Activated CD8-positive, alpha-beta memory T cell treated with anti-CD3 and anti-CD28 coated beads, Interleukin-2, amount 10 ng/mL, durations not matched to agents 7 days and 5 days (primary cell): ENCODE measurements at regions not wholly inside any gene's neighbourhood (a gene's known extent, or its start where the extent isn't known, plus 50 kb on each side); places are given as distances from the start of the nearest gene placed in this dataset.

Source experiments
- ATAC-seq: fragments of 150-1000 bp; cut with Tn5 transposase; one replicate; pipeline ENCODE4 v1.10.0; 2021; ENCODE audit warnings: moderate library complexity
- CTCF ChIA-PET: fragments of 350-600 bp; sonication (Branson Sonifier 250); formaldehyde crosslinking; loops from one replicate; lab custom pipeline; 2021; ENCODE audit warnings: antibody characterized with exemption; lab: Charles Lee
- DNase-seq: peaks from one replicate; pipeline ENCODE4 v3.0.0-alpha.2; 2020
- H3K27ac Mint-ChIP-seq: one replicate; pipeline ENCODE4 v1.8.0; 2021; ENCODE audit warnings: mild to moderate bottlenecking, mixed read lengths
- H3K27me3 Mint-ChIP-seq: one replicate; pipeline ENCODE4 v1.8.0; 2021; ENCODE audit warnings: mixed read lengths
- H3K36me3 Mint-ChIP-seq: one replicate; pipeline ENCODE4 v1.8.0; 2021; ENCODE audit warnings: mild to moderate bottlenecking, mixed read lengths
- H3K4me1 Mint-ChIP-seq: one replicate; pipeline ENCODE4 v1.8.0; 2021; ENCODE audit warnings: mixed read lengths
- H3K4me3 Mint-ChIP-seq: one replicate; pipeline ENCODE4 v1.8.0; 2021; ENCODE audit warnings: mild to moderate bottlenecking, moderate library complexity, mixed read lengths
- H3K9me3 Mint-ChIP-seq: one replicate; pipeline ENCODE4 v1.8.0; 2022; ENCODE audit warnings: low read depth, mixed read lengths

DNA sequence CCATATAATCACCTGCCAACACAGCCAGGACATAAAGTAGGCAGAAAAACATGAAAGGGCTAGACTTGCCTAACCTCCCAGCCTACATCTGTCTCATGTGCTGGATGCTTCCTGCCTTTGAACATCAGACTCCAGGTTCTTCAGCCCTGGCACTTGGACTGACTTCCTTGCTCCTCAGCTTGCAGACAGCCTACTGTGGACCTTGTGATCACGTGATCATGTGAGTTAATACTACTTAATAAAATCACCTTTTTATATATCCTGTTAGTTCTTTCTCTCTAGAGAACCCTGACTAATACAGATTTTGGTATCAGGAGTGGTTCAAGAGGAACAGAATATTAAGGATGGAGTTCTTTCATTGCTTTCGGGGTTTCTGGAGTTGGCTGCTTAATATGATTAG lies 2867.6 kb downstream of the PCDH9 start:
- DNase-seq, result no peak
- CTCF ChIA-PET, result no interaction called here
- no peaks in the 10 kb centered on the region for H3K36me3 Mint-ChIP-seq
- ATAC-seq, result no peak
- no peaks in the 10 kb centered on the region for H3K4me1 Mint-ChIP-seq
- H3K27me3 Mint-ChIP-seq, result no peaks in the 10 kb centered on the region
- peaks cover 5% of the 10 kb centered on the region for H3K9me3 Mint-ChIP-seq
- H3K27ac Mint-ChIP-seq, result no peak overlapping the region
- no peak overlapping the region for H3K4me3 Mint-ChIP-seq

GRCh38 chr13:64347664-64348063 lies 2882.5 kb downstream of the PCDH9 start:
- ATAC-seq (no peak), DNase-seq (no peak)
- H3K36me3 Mint-ChIP-seq, result no peaks in the 10 kb centered on the region
- no peaks in the 10 kb centered on the region for H3K4me1 Mint-ChIP-seq
- H3K9me3 Mint-ChIP-seq, result peaks cover 15% of the 10 kb centered on the region
- CTCF ChIA-PET, result no interaction called here
- H3K27ac Mint-ChIP-seq, result no peak overlapping the region
- no peak overlapping the region for H3K4me3 Mint-ChIP-seq
- H3K27me3 Mint-ChIP-seq, result no peaks in the 10 kb centered on the region

DNA sequence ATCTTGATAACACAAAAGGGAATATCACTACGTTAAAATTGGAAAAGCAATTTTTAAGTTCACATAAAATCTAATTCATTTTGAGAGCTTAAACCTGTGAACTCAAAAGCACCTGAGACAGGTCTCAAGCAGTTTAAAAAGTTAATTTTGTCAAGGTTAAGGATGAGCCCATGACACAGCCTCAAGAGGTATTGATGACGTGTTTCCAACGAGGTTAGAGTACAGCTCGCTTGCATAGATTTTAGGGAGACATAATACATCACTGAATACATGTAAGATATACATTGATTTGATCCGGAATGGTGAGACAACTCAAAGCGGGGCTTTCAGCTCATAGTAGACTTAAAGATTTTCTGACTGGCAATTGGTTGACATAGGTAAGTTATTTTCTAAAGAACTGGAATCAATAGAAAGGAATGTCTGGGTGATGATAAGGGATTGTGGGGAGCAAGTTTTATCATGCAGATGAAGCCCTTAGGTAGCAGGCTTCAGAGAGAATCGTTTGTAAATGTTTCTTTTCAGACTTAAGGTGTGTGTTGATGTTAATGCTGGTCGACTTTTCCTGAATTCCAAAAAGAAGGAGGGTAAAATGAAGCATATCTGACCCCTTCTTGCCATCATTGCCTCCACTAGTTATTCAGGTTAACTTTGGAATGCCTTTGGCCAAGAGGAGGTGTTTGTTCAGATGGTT lies 2890.6 kb downstream of the PCDH9 start:
- H3K4me1 Mint-ChIP-seq, result no peaks in the 10 kb centered on the region
- no peaks in the 10 kb centered on the region for H3K36me3 Mint-ChIP-seq
- no peak for DNase-seq
- H3K27ac Mint-ChIP-seq, result no peak overlapping the region
- H3K9me3 Mint-ChIP-seq, result no peaks in the 10 kb centered on the region
- H3K27me3 Mint-ChIP-seq, result no peaks in the 10 kb centered on the region
- no peak overlapping the region for H3K4me3 Mint-ChIP-seq
- CTCF ChIA-PET, result no interaction called here
- no peak for ATAC-seq

GRCh38 chr13:64338671-64339070 lies 2891.5 kb downstream of the PCDH9 start:
- DNase-seq (no peak), ATAC-seq (no peak)
- H3K27me3 Mint-ChIP-seq, result no peaks in the 10 kb centered on the region
- H3K9me3 Mint-ChIP-seq, result peaks cover 3% of the 10 kb centered on the region
- H3K4me1 Mint-ChIP-seq, result no peaks in the 10 kb centered on the region
- H3K27ac Mint-ChIP-seq, result no peak overlapping the region
- no peak overlapping the region for H3K4me3 Mint-ChIP-seq
- CTCF ChIA-PET, result no interaction called here
- no peaks in the 10 kb centered on the region for H3K36me3 Mint-ChIP-seq

DNA sequence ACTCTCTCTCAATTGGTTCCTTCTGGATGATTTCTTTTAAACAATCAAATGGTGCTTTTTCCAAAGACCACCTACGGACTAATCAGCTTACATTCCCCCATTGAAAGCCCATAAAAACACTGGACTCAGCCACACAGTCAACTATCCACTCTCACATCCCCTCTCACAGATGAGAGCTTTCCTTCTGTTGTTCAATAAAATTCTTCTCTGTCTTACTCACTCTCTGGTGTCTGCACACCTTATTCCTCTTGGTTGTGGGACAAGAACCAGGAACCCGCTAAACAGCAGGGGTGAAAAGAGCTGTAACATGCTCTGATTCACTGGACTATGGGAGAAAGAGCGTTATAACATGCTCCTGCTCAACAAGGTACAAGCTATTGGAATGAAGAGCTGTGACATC lies 2896.2 kb downstream of the PCDH9 start:
- no peak for DNase-seq
- CTCF ChIA-PET, result no interaction called here
- Mint-ChIP-seq H3K27ac (no peak overlapping the region), H3K4me3 (no peak overlapping the region), H3K4me1 (no peaks in the 10 kb centered on the region), H3K9me3 (peaks cover 17% of the 10 kb centered on the region), H3K36me3 (no peaks in the 10 kb centered on the region), H3K27me3 (no peaks in the 10 kb centered on the region)
- no peak for ATAC-seq

DNA sequence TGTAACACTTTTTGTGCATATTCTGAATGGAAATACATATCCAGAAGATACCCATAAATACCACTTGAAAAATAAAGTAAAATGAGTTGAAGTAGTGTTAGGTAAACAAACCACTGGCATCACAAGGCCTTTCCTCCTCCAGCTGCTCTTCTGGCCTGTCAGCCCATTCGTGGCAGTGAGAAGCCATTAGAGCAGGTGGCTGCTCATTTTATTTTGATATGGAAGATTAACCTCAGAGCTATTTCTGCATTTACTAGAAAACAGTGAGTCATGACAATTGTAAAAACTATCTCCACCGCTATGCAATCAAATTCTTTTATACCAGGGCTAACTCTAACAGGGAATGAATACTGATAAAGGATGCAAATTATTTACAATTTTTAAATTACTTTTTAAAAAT lies 2898.1 kb downstream of the PCDH9 start:
- ATAC-seq, result no peak
- Mint-ChIP-seq H3K27me3 (no peaks in the 10 kb centered on the region), H3K4me1 (no peaks in the 10 kb centered on the region)

GRCh38 chr13:64327505-64328194 lies 2902.5 kb downstream of the PCDH9 start:
- no peak for DNase-seq
- H3K27me3 Mint-ChIP-seq, result no peaks in the 10 kb centered on the region
- CTCF ChIA-PET, result no interaction called here
- no peaks in the 10 kb centered on the region for H3K4me1 Mint-ChIP-seq
- H3K36me3 Mint-ChIP-seq, result no peaks in the 10 kb centered on the region
- ATAC-seq, result no peak
- H3K27ac Mint-ChIP-seq, result no peak overlapping the region
- H3K9me3 Mint-ChIP-seq, result peaks cover 14% of the 10 kb centered on the region
- H3K4me3 Mint-ChIP-seq, result no peak overlapping the region

More for the DNA sequence above, 2898.1 kb downstream of the PCDH9 start:
- DNase-seq, result no peak
- Mint-ChIP-seq H3K4me3 (no peak overlapping the region), H3K36me3 (no peaks in the 10 kb centered on the region), H3K9me3 (peaks cover 19% of the 10 kb centered on the region), H3K27ac (no peak overlapping the region)
- CTCF ChIA-PET, result no interaction called here

- H3K27ac Mint-ChIP-seq, result no peak overlapping the region
- H3K27me3 Mint-ChIP-seq, result no peaks in the 10 kb centered on the region
- no peaks in the 10 kb centered on the region for H3K36me3 Mint-ChIP-seq
- no peaks in the 10 kb centered on the region for H3K4me1 Mint-ChIP-seq
- CTCF ChIA-PET, result no interaction called here
- H3K4me3 Mint-ChIP-seq, result no peak overlapping the region
- DNase-seq (no peak), ATAC-seq (no peak)
- peaks cover 5% of the 10 kb centered on the region for H3K9me3 Mint-ChIP-seq
Measured at GRCh38 chr13:64314331-64314730, 2898.7 kb upstream of the PCDH20 start.

GRCh38 chr13:64311948-64312347 lies 2896.3 kb upstream of the PCDH20 start:
- H3K27me3 Mint-ChIP-seq, result no peaks in the 10 kb centered on the region
- no peaks in the 10 kb centered on the region for H3K36me3 Mint-ChIP-seq
- H3K9me3 Mint-ChIP-seq, result peaks cover 6% of the 10 kb centered on the region
- DNase-seq, result no peak
- no peak overlapping the region for H3K27ac Mint-ChIP-seq
- no peak for ATAC-seq
- no peaks in the 10 kb centered on the region for H3K4me1 Mint-ChIP-seq
- H3K4me3 Mint-ChIP-seq, result no peak overlapping the region
- CTCF ChIA-PET, result no interaction called here

GRCh38 chr13:64311112-64311511 lies 2895.5 kb upstream of the PCDH20 start:
- no peak for ATAC-seq
- CTCF ChIA-PET, result no interaction called here
- Mint-ChIP-seq H3K27ac (no peak overlapping the region), H3K36me3 (no peaks in the 10 kb centered on the region), H3K4me3 (no peak overlapping the region), H3K4me1 (no peaks in the 10 kb centered on the region), H3K9me3 (peaks cover 6% of the 10 kb centered on the region), H3K27me3 (no peaks in the 10 kb centered on the region)
- no peak for DNase-seq

GRCh38 chr13:64305246-64305645 lies 2889.6 kb upstream of the PCDH20 start:
- Mint-ChIP-seq H3K4me3 (no peak overlapping the region), H3K4me1 (no peaks in the 10 kb centered on the region), H3K27me3 (no peaks in the 10 kb centered on the region), H3K27ac (no peak overlapping the region), H3K36me3 (no peaks in the 10 kb centered on the region), H3K9me3 (peaks cover 4% of the 10 kb centered on the region)
- CTCF ChIA-PET, result no interaction called here
- DNase-seq (no peak), ATAC-seq (no peak)

GRCh38 chr13:64300239-64300638 lies 2884.6 kb upstream of the PCDH20 start:
- CTCF ChIA-PET, result no interaction called here

DNA sequence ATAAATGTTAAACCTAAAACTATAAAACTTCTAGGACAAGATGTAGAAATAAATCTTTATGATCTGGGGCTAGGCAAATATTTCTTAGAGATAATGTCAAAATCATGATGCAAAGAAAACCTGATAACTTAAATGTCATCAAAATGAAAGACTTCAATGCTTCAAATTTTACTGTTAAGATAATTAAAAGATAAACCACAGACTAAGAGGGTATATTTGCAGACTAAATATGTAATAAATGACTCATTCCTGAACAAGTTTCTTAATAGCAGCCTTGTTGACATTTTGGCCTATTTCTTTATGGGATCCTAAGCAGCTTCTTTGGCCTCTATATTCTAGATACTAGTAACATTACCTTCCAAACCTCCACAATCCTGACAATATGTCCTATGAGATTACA lies 2878.3 kb upstream of the PCDH20 start:
- no peak for DNase-seq
- H3K27me3 Mint-ChIP-seq, result no peaks in the 10 kb centered on the region

More at GRCh38 chr13:64300239-64300638, 2884.6 kb upstream of the PCDH20 start:
- ATAC-seq (no peak), DNase-seq (no peak)
- no peak overlapping the region for H3K27ac Mint-ChIP-seq
- no peak overlapping the region for H3K4me3 Mint-ChIP-seq
- no peaks in the 10 kb centered on the region for H3K4me1 Mint-ChIP-seq
- H3K36me3 Mint-ChIP-seq, result no peaks in the 10 kb centered on the region
- H3K9me3 Mint-ChIP-seq, result peaks cover 3% of the 10 kb centered on the region
- no peaks in the 10 kb centered on the region for H3K27me3 Mint-ChIP-seq

GRCh38 chr13:64289702-64290101 lies 2874.1 kb upstream of the PCDH20 start:
- CTCF ChIA-PET, result no interaction called here
- no peaks in the 10 kb centered on the region for H3K27me3 Mint-ChIP-seq
- no peaks in the 10 kb centered on the region for H3K36me3 Mint-ChIP-seq
- no peak overlapping the region for H3K27ac Mint-ChIP-seq
- H3K4me1 Mint-ChIP-seq, result no peaks in the 10 kb centered on the region
- DNase-seq, result no peak
- peaks cover 19% of the 10 kb centered on the region for H3K9me3 Mint-ChIP-seq
- ATAC-seq, result no peak
- H3K4me3 Mint-ChIP-seq, result no peak overlapping the region

More for the DNA sequence above, 2878.3 kb upstream of the PCDH20 start:
- Mint-ChIP-seq H3K4me3 (no peak overlapping the region), H3K27ac (no peak overlapping the region), H3K36me3 (no peaks in the 10 kb centered on the region), H3K9me3 (peaks cover 14% of the 10 kb centered on the region), H3K4me1 (no peaks in the 10 kb centered on the region)
- CTCF ChIA-PET, result no interaction called here
- ATAC-seq, result no peak
